Caco-2 (cell line): ENCODE measurements at regions not wholly inside any gene's neighbourhood (a gene's known extent, or its start where the extent isn't known, plus 50 kb on each side); places are given as distances from the start of the nearest gene placed in this dataset.

Source experiments
- BruUV-seq: library from RNA; stranded (reverse); fragments of 400-500 nt; replicated peaks from 2 replicates; lab custom pipeline; 2021; lab: Mats Ljungman, UMichigan
- CTCF ChIA-PET: fragments of 300-600 bp; sonication (Branson Sonifier 250); formaldehyde crosslinking; loops from one replicate; lab custom pipeline; 2022; ENCODE audit warnings: antibody characterized with exemption; lab: Charles Lee
- POLR2A ChIA-PET: fragments of 300-600 bp; sonication (Branson Sonifier 250); formaldehyde crosslinking; loops from one replicate; lab custom pipeline; 2022; ENCODE audit warnings: antibody characterized with exemption; lab: Charles Lee
- DNase-seq, 2 experiments: peaks; one replicate each; pipeline versions ENCODE4 v3.0.0 to v3.0.0-alpha.2; 2020 to 2022
- H3K27me3 ChIP-seq: replicated peaks from 2 replicates; pipeline ENCODE4 v1.6.0; 2011; ENCODE audit warnings: low read length; ENCODE audit not compliant: control insufficient read depth, insufficient read depth
- H3K36me3 ChIP-seq: 2 replicates; pipeline ENCODE4 v1.5.1; 2011; ENCODE audit warnings: low read length; ENCODE audit not compliant: control insufficient read depth, insufficient read depth
- H3K4me1 ChIP-seq: fragments of 250-450 bp; sonication (Bioruptor Pico); 2 replicates; pipeline ENCODE4 v1.5.1; 2020; ENCODE audit warnings: mild to moderate bottlenecking
- H3K4me3 ChIP-seq: 2 replicates; pipeline ENCODE4 v1.5.1; 2011; ENCODE audit warnings: low read depth, mild to moderate bottlenecking, control low read depth, low read length
- H3K9me3 ChIP-seq: fragments of 250-450 bp; sonication (Bioruptor Pico); 2 replicates; pipeline ENCODE4 v1.5.1; 2020; ENCODE audit warnings: mild to moderate bottlenecking, moderate library complexity
- H3K27ac Mint-ChIP-seq: one replicate; pipeline ENCODE4 v1.8.0; 2022; ENCODE audit warnings: mixed read lengths; ENCODE audit not compliant: unreplicated experiment
- H3K27me3 Mint-ChIP-seq: one replicate; pipeline ENCODE4 v1.8.0; 2022; ENCODE audit warnings: mixed read lengths; ENCODE audit not compliant: insufficient read depth, unreplicated experiment
- H3K36me3 Mint-ChIP-seq: one replicate; pipeline ENCODE4 v1.8.0; 2022; ENCODE audit warnings: mild to moderate bottlenecking, mixed read lengths; ENCODE audit not compliant: insufficient read depth, unreplicated experiment
- H3K4me1 Mint-ChIP-seq: one replicate; pipeline ENCODE4 v1.8.0; 2022; ENCODE audit warnings: low read depth, mixed read lengths; ENCODE audit not compliant: unreplicated experiment
- H3K4me3 Mint-ChIP-seq: one replicate; pipeline ENCODE4 v1.8.0; 2022; ENCODE audit warnings: mild to moderate bottlenecking, moderate library complexity, mixed read lengths; ENCODE audit not compliant: unreplicated experiment
- H3K9me3 Mint-ChIP-seq: one replicate; pipeline ENCODE4 v1.8.0; 2022; ENCODE audit warnings: mixed read lengths; ENCODE audit not compliant: unreplicated experiment
- intact Hi-C: fragments of 100-400 bp; cut with micrococcal nuclease; formaldehyde crosslinking; loops from one replicate; pipeline ENCODE4 v1.10.0; 2022; ENCODE audit not compliant: unreplicated experiment
- TF ChIP-seq, protein P1 (sequence below), 2 experiments: fragments of 200-600 bp in 1 of 2; IDR thresholded peaks; 1 replicate in 1 of 2; 2 replicates in 1 of 2; pipeline versions ENCODE4 v1.5.1 to v1.8.0; 2011 to 2022; ENCODE audit warnings: antibody characterized with exemption in 1 of 2, control low read depth in 1 of 2, inconsistent platforms in 1 of 2, low read depth in 1 of 2, low read length in 1 of 2, mild to moderate bottlenecking in 1 of 2, moderate library complexity in 1 of 2; ENCODE audit not compliant: insufficient read depth in 1 of 2, severe bottlenecking in 1 of 2, unreplicated experiment in 1 of 2

GRCh38 chr1:188249811-188250210, 1421.1 kb downstream of the PLA2G4A start:
- no TSS peak for BruUV-seq
- Histone ChIP-seq H3K27me3 (no peaks in the 10 kb centered on the region), H3K4me3 (no peak overlapping the region), H3K4me1 (no peaks in the 10 kb centered on the region), H3K9me3 (no peaks in the 10 kb centered on the region), H3K36me3 (no peaks in the 10 kb centered on the region)
- Mint-ChIP-seq H3K36me3 (no peaks in the 10 kb centered on the region), H3K4me1 (no peaks in the 10 kb centered on the region), H3K27me3 (peaks cover 2% of the 10 kb centered on the region), H3K27ac (no peak overlapping the region), H3K4me3 (no peak overlapping the region), H3K9me3 (no peaks in the 10 kb centered on the region)
- POLR2A ChIA-PET = no interaction called here
- CTCF ChIA-PET = no interaction called here
- no peak for DNase-seq
- intact Hi-C loops = no loop called here
- TF ChIP-seq, protein P1, sequence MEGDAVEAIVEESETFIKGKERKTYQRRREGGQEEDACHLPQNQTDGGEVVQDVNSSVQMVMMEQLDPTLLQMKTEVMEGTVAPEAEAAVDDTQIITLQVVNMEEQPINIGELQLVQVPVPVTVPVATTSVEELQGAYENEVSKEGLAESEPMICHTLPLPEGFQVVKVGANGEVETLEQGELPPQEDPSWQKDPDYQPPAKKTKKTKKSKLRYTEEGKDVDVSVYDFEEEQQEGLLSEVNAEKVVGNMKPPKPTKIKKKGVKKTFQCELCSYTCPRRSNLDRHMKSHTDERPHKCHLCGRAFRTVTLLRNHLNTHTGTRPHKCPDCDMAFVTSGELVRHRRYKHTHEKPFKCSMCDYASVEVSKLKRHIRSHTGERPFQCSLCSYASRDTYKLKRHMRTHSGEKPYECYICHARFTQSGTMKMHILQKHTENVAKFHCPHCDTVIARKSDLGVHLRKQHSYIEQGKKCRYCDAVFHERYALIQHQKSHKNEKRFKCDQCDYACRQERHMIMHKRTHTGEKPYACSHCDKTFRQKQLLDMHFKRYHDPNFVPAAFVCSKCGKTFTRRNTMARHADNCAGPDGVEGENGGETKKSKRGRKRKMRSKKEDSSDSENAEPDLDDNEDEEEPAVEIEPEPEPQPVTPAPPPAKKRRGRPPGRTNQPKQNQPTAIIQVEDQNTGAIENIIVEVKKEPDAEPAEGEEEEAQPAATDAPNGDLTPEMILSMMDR (IDR thresholded peaks at IDR 0.05; ENCODE audit: insufficient read depth in 1 of 2, low read depth in 1 of 2, low read length in 1 of 2, severe bottlenecking in 1 of 2, unreplicated experiment in 1 of 2) = no peak

GRCh38 chr1:188251036-188251435, 1422.3 kb downstream of the PLA2G4A start:
- H3K36me3 Mint-ChIP-seq = no peaks in the 10 kb centered on the region

GRCh38 chr1:188261849-188262248, 1433.1 kb downstream of the PLA2G4A start:
- Histone ChIP-seq H3K9me3 (no peaks in the 10 kb centered on the region), H3K4me3 (no peak overlapping the region), H3K27me3 (no peaks in the 10 kb centered on the region), H3K36me3 (no peaks in the 10 kb centered on the region), H3K4me1 (no peaks in the 10 kb centered on the region)
- H3K9me3 Mint-ChIP-seq = peaks cover 27% of the 10 kb centered on the region
- TF ChIP-seq, protein P1 (IDR thresholded peaks at IDR 0.05; ENCODE audit: insufficient read depth in 1 of 2, low read depth in 1 of 2, low read length in 1 of 2, severe bottlenecking in 1 of 2, unreplicated experiment in 1 of 2) = no peak
- intact Hi-C loops = no loop called here
- no peaks in the 10 kb centered on the region for H3K4me1 Mint-ChIP-seq
- ChIA-PET CTCF (no interaction called here), POLR2A (no interaction called here)
- H3K27ac Mint-ChIP-seq = no peak overlapping the region
- no peaks in the 10 kb centered on the region for H3K36me3 Mint-ChIP-seq
- no TSS peak for BruUV-seq
- no peaks in the 10 kb centered on the region for H3K27me3 Mint-ChIP-seq
- no peak for DNase-seq
- no peak overlapping the region for H3K4me3 Mint-ChIP-seq

More at GRCh38 chr1:188251036-188251435, 1422.3 kb downstream of the PLA2G4A start:
- ChIA-PET POLR2A (no interaction called here), CTCF (no interaction called here)
- H3K9me3 ChIP-seq = no peaks in the 10 kb centered on the region
- no peaks in the 10 kb centered on the region for H3K36me3 ChIP-seq
- H3K9me3 Mint-ChIP-seq = no peaks in the 10 kb centered on the region
- no peak overlapping the region for H3K27ac Mint-ChIP-seq
- no peak overlapping the region for H3K4me3 Mint-ChIP-seq
- no peak overlapping the region for H3K4me3 ChIP-seq
- no peaks in the 10 kb centered on the region for H3K4me1 ChIP-seq
- H3K27me3 Mint-ChIP-seq = no peaks in the 10 kb centered on the region
- intact Hi-C loops = no loop called here
- no TSS peak for BruUV-seq
- no peaks in the 10 kb centered on the region for H3K27me3 ChIP-seq
- no peak for DNase-seq
- TF ChIP-seq, protein P1 (IDR thresholded peaks at IDR 0.05; ENCODE audit: insufficient read depth in 1 of 2, low read depth in 1 of 2, low read length in 1 of 2, severe bottlenecking in 1 of 2, unreplicated experiment in 1 of 2) = no peak
- H3K4me1 Mint-ChIP-seq = no peaks in the 10 kb centered on the region
